Body of pancreas (tissue), 4 donors: ENCODE measurements at regions not wholly inside any gene's neighbourhood (a gene's known extent, or its start where the extent isn't known, plus 50 kb on each side); places are given as distances from the start of the nearest gene placed in this dataset.

Source experiments
- ATAC-seq: fragments of 150-250 bp; one replicate; pipeline ENCODE4 v1.9.1; 2016
- DNase-seq, 4 donors: peaks; one replicate each; pipeline ENCODE4 v3.0.0-alpha.2; 2019
- H3K27ac ChIP-seq, 4 donors: fragments of 200-600 bp; sonication (generic); 1 replicate in 3 of 4; 2 replicates in 1 of 4; pipeline versions ENCODE4 v1.5.1 to v1.6.1; 2016 to 2019; ENCODE audit warnings: mild to moderate bottlenecking in 1 of 4, mixed read lengths in 1 of 4, moderate library complexity in 1 of 4
- H3K27me3 ChIP-seq, 2 donors: fragments of 200-600 bp; sonication (generic); one replicate each; pipeline ENCODE4 v1.6.0; 2016; ENCODE audit warnings: mild to moderate bottlenecking in 1 of 2
- H3K36me3 ChIP-seq, 2 donors: fragments of 200-600 bp; sonication (generic); replicated peaks in 1 of 2; 2 replicates each; pipeline ENCODE4 v1.5.1; 2016; ENCODE audit warnings: low read depth in 2 of 2; ENCODE audit not compliant: insufficient read depth in 1 of 2
- H3K4me1 ChIP-seq: fragments of 200-600 bp; sonication (generic); one replicate; pipeline ENCODE4 v1.6.0; 2016
- H3K4me3 ChIP-seq, 2 donors: fragments of 200-600 bp; sonication (generic); 1 replicate in 1 of 2; 2 replicates in 1 of 2; pipeline ENCODE4 v1.5.1; 2016 to 2019
- H3K9me3 ChIP-seq, 3 donors: fragments of 200-600 bp; sonication (generic); 1 replicate in 2 of 3; 2 replicates in 1 of 3; pipeline ENCODE4 v1.5.1; 2016
- POLR2A ChIP-seq, 3 donors: fragments of 450-650 bp; IDR thresholded peaks; one replicate each; pipeline ENCODE4 v1.6.1; 2016; ENCODE audit warnings: antibody characterized with exemption in 3 of 3, mild to moderate bottlenecking in 2 of 3
- WGBS, 2 donors: methylation state at CpG; one replicate each; pipeline ENCODE4 v1.1.5; 2017; 5-methylcytosine and 5-hydroxymethylcytosine counted together
- intact Hi-C: fragments of 100-400 bp; cut with DNase I; formaldehyde crosslinking; loops from one replicate; pipeline ENCODE4 v1.15.1; 2023
- TF ChIP-seq, protein P1 (sequence below), 7 experiments: fragments of 450-650 bp in 4 of 7; fragments of 200-600 bp in 3 of 7; sonication (generic) in 3 of 7; IDR thresholded peaks; one replicate each; pipeline ENCODE4 v1.5.1; 2016 to 2019; ENCODE audit warnings: antibody characterized with exemption in 7 of 7

DNA sequence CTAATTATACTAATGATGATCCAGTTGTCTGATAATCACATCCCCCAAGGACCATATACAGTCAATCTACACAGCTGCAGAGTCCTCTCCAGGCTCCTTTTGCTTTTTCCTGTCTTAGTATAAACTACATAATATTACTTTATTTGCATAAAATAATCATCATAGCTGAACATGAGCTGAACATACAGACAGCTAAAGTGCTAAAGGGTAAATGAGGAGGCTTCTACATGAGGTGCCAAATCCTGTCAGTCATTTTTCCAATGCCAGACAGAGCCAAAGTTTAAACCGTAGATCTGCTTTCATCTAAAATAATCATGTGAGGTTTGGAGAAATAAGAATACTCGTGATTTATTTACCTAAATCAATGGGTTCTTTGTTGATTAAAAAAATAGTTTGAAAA, 1530.1 kb upstream of the PABPC4L start:
- no peak for TF ChIP-seq POLR2A (IDR thresholded peaks at IDR 0.05)
- TF ChIP-seq, protein P1, sequence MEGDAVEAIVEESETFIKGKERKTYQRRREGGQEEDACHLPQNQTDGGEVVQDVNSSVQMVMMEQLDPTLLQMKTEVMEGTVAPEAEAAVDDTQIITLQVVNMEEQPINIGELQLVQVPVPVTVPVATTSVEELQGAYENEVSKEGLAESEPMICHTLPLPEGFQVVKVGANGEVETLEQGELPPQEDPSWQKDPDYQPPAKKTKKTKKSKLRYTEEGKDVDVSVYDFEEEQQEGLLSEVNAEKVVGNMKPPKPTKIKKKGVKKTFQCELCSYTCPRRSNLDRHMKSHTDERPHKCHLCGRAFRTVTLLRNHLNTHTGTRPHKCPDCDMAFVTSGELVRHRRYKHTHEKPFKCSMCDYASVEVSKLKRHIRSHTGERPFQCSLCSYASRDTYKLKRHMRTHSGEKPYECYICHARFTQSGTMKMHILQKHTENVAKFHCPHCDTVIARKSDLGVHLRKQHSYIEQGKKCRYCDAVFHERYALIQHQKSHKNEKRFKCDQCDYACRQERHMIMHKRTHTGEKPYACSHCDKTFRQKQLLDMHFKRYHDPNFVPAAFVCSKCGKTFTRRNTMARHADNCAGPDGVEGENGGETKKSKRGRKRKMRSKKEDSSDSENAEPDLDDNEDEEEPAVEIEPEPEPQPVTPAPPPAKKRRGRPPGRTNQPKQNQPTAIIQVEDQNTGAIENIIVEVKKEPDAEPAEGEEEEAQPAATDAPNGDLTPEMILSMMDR (IDR thresholded peaks at IDR 0.05), result no peak
- Histone ChIP-seq H3K4me1 (no peaks in the 10 kb centered on the region), H3K4me3 (no peak overlapping the region), H3K27me3 (no peaks in the 10 kb centered on the region), H3K36me3 (no peaks in the 10 kb centered on the region), H3K9me3 (no peaks in the 10 kb centered on the region), H3K27ac (no peak overlapping the region)
- intact Hi-C loops, result no loop called here
- ATAC-seq (no peak), DNase-seq (no peak)
- WGBS, 2 donors, result 19 to 30% methylated on average over 2 of the region's 2 CpGs

DNA sequence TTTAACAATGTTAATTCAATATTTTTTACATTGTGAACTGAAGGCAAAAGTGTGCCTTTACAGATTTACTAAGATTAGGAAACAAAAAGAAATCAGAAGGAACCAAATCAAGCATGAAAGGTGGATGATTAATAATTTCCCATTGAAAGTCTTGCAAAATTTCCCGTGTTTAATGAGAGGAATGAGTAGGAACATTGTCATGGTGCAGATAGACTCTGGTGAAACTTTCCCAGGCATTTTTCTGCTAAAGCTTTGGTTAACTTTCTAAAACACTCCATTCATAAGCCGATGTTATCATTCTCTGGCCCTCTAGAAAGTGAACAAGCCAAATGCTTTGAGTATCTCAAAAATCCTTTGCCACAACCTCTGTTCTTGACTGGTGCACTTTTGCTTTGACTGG, 1522.8 kb upstream of the PABPC4L start:
- Histone ChIP-seq H3K4me1 (no peaks in the 10 kb centered on the region), H3K36me3 (no peaks in the 10 kb centered on the region), H3K4me3 (no peak overlapping the region), H3K27ac (no peak overlapping the region), H3K27me3 (no peaks in the 10 kb centered on the region), H3K9me3 (no peaks in the 10 kb centered on the region)
- ATAC-seq, result no peak
- no peak for TF ChIP-seq POLR2A (IDR thresholded peaks at IDR 0.05)
- TF ChIP-seq, protein P1 (IDR thresholded peaks at IDR 0.05), result no peak
- WGBS, 2 donors, result 27 to 36% methylated on average over 2 of the region's 2 CpGs
- DNase-seq, result no peak
- intact Hi-C loops, result no loop called here

DNA sequence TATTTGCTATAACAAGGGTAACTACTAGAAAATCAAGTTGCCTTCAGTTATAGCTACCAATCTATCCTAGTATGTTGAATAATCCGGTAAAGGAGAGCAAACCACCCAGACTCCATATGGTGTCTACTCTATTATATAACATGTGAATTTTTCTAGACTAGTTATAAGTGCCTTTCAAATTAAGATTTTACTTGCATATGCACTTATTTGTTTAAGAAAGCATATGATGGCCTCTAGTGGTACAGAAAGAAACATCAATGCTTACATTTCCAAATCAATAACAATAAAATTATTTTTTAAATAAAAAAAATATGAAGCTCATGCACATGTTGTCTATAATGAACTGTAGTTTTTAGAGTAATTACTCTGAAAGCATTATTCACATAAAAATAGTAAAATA, 1516.4 kb upstream of the PABPC4L start:
- DNase-seq (no peak), ATAC-seq (no peak)
- Histone ChIP-seq H3K9me3 (no peaks in the 10 kb centered on the region), H3K4me3 (no peak overlapping the region), H3K27ac (no peak overlapping the region), H3K4me1 (no peaks in the 10 kb centered on the region), H3K27me3 (no peaks in the 10 kb centered on the region), H3K36me3 (no peaks in the 10 kb centered on the region)
- intact Hi-C loops, result no loop called here
- TF ChIP-seq POLR2A (IDR thresholded peaks at IDR 0.05), result no peak
- 72 to 85% methylated on average over 1 of the region's 1 CpG for WGBS, 2 donors

DNA sequence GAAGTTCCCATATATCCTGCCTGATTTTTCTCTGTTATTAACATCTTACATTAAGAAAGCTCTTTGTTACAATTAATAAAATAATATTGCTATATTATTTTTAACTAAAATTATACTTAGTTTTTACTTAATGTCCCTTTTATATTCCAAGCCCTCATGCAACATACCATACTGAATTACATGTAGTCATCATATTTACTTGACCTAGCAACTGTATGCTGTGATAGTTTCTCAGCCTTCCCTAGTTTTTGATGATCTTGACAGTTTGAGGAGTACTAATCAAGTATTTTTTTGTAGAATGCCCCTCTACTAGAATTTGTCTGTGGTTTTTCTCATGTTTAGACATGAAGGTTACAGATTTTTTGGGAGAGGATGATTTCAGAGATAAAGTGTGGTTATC, 1503.8 kb upstream of the PABPC4L start:
- Histone ChIP-seq H3K36me3 (no peaks in the 10 kb centered on the region), H3K4me3 (no peak overlapping the region), H3K9me3 (no peaks in the 10 kb centered on the region), H3K4me1 (no peaks in the 10 kb centered on the region), H3K27me3 (no peaks in the 10 kb centered on the region), H3K27ac (no peak overlapping the region)
- no peak for TF ChIP-seq POLR2A (IDR thresholded peaks at IDR 0.05)
- TF ChIP-seq, protein P1 (IDR thresholded peaks at IDR 0.05), result no peak
- no peak for DNase-seq
- intact Hi-C loops, result no loop called here
- no peak for ATAC-seq

DNA sequence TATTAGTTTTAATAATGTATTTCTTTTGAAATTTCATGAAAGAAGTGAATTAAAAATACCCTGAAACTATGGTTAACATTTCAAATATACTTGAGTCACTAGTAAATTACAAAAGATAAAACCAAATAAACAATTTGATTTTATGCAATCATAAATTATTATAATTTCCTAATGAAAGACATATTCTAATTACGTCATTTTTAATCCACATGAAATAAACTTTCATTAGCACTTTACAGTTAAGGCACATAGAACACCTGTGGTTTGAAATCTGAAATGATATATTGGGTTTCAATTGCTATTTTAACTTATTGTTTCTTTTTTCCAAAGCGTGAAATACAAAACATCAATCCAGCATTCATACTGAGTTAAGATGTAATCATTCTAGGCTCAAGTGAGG, 1492.5 kb upstream of the PABPC4L start:
- Histone ChIP-seq H3K27ac (no peak overlapping the region), H3K27me3 (no peaks in the 10 kb centered on the region), H3K9me3 (no peaks in the 10 kb centered on the region), H3K4me1 (no peaks in the 10 kb centered on the region), H3K36me3 (no peaks in the 10 kb centered on the region), H3K4me3 (no peak overlapping the region)
- DNase-seq (no peak), ATAC-seq (no peak)
- WGBS, 2 donors, result 39 to 51% methylated on average over 2 of the region's 2 CpGs
- intact Hi-C loops, result no loop called here
- no peak for TF ChIP-seq POLR2A (IDR thresholded peaks at IDR 0.05)
- TF ChIP-seq, protein P1 (IDR thresholded peaks at IDR 0.05), result no peak
